ENCODE measurements at regions not wholly inside any gene's neighbourhood (a gene's known extent, or its start where the extent isn't known, plus 50 kb on each side); places are given as distances from the start of the nearest gene placed in this dataset.

DNA sequence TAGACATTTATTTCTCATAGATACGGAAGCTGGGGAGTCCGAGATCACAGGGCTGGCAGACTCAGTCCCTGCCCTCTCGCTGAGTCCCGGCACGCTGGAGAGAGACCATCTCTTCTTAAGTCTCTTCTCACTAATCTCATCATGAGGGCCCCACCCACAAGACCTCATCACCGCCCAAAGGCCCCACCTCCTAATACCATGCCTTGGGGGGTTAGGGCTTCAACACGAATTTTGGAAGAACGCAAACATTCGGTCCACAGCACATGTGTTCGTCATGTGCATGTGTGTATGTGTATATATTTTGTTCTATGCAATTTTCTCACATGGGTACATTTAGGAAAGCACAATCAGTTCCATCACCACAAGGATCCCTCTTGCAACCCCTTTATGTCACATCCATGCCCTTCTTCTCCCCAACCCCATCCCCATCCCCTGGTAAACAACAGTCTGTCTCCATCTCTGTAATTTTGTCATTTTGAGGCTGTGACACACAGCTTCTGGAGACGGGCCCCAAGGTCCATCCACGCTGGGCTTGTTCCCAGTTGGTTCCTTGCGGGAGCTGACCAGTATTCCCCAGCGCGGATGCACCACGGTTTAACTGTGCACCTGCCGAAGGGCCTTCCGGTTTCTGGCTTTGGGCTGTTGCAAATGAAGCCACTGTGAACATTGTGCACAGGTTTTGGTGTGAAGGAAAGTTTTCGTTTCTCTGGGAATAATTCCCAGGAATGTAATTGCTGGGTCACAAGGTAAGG, 317.5 kb upstream of the DIO3 start:
- no peaks in the 10 kb centered on the region for H3K9me3 ChIP-seq (ENCODE audit: control insufficient read depth, insufficient read depth, low read depth, low read length)
- intact Hi-C loops (cut with micrococcal nuclease; ENCODE audit: unreplicated experiment) (no loop called here), in situ Hi-C loops (cut with HindIII; ENCODE audit: low pct_unique_long_range_greater_than_20kb, low sequenced_read_pairs) (no loop called here)
- no peak overlapping the region for H3K4me3 ChIP-seq (ENCODE audit: low read depth in 2 of 2, low read length in 2 of 2)
- H3K36me3 ChIP-seq (ENCODE audit: control insufficient read depth, insufficient read depth, low read length) = no peaks in the 10 kb centered on the region
- no TSS peak for BruUV-seq (replicated peaks)
- POLR2A ChIA-PET = no interaction called here
- ATAC-seq (no peak), DNase-seq (ENCODE audit: low read depth, low spot score) (no peak)
- no peak overlapping the region for H3K27ac ChIP-seq (ENCODE audit: low read length)
- CTCF ChIA-PET = no interaction called here
- H3K27me3 ChIP-seq (ENCODE audit: control insufficient read depth, insufficient read depth, low read length) = no peaks in the 10 kb centered on the region
- H3K4me1 ChIP-seq (ENCODE audit: control insufficient read depth, insufficient read depth, low read length) = no peaks in the 10 kb centered on the region
- TF ChIP-seq, protein P1, sequence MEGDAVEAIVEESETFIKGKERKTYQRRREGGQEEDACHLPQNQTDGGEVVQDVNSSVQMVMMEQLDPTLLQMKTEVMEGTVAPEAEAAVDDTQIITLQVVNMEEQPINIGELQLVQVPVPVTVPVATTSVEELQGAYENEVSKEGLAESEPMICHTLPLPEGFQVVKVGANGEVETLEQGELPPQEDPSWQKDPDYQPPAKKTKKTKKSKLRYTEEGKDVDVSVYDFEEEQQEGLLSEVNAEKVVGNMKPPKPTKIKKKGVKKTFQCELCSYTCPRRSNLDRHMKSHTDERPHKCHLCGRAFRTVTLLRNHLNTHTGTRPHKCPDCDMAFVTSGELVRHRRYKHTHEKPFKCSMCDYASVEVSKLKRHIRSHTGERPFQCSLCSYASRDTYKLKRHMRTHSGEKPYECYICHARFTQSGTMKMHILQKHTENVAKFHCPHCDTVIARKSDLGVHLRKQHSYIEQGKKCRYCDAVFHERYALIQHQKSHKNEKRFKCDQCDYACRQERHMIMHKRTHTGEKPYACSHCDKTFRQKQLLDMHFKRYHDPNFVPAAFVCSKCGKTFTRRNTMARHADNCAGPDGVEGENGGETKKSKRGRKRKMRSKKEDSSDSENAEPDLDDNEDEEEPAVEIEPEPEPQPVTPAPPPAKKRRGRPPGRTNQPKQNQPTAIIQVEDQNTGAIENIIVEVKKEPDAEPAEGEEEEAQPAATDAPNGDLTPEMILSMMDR (IDR thresholded peaks at IDR 0.05) = no peak
- TF ChIP-seq POLR2AphosphoS5 (IDR thresholded peaks at IDR 0.05; ENCODE audit: low read depth, low read length) (no peak), TCF7L2 (IDR thresholded peaks at IDR 0.05; ENCODE audit: low read depth, low read length) (no peak), SIN3A (IDR thresholded peaks at IDR 0.05; ENCODE audit: borderline replicate concordance, insufficient read depth, low read depth, low read length) (no peak), REST (IDR thresholded peaks at IDR 0.05; ENCODE audit: insufficient read depth in 1 of 2, low read depth in 2 of 2, low read length in 1 of 2) (no peak)

DNA sequence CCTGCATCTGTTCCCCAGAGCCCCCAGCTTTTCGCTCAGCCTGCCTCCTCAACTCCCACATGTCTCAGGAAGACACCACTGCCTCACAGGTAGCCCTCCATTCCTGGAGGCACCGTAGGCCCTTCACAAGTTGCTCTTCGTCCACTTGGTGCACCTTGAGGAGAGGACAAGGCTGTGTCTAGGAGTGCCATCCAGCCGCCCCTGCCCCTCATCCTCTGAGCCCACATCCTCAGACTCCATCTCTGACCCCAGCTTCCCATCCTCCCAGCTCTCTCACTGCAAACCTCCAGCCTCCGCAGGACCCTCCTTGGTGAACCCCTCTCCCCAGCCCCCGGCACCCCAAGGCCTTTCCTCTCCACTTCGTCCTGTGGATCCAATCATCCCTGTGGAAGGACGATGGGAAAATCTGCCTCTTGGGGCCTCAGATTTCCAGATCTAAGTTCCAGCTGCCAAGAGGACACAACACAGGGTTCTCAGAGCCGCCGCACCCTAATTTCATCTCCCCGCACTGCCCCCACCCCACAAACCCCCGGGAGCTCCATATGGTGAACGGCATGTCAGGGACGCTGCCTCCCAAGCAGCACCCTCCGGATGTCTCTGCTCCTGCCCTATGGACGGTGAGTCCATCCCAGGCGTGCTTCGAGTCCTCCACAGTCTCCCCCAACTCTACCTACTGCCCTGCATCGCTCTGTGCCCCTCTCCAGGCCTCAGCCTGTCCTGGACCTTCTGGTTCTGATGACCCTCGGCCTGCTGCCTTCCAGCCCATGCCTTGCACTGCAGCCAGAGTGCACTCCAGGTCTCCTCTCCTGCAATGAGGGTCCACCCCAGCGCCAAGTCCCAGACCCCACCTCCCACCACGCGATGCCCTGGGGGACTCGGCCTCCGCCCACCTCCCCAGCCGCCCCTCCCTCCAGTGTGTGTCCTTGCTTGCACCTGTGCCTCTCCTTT, 314.1 kb upstream of the DIO3 start:
- DNase-seq (ENCODE audit: low read depth, low spot score) = no peak
- ChIA-PET CTCF (no interaction called here), POLR2A (no interaction called here)
- BruUV-seq (replicated peaks) = no TSS peak
- no peak for TF ChIP-seq TCF7L2 (IDR thresholded peaks at IDR 0.05; ENCODE audit: low read depth, low read length)
- no peak for TF ChIP-seq REST (IDR thresholded peaks at IDR 0.05; ENCODE audit: insufficient read depth in 1 of 2, low read depth in 2 of 2, low read length in 1 of 2)
- TF ChIP-seq, protein P1 (IDR thresholded peaks at IDR 0.05) = no peak
- TF ChIP-seq POLR2AphosphoS5 (IDR thresholded peaks at IDR 0.05; ENCODE audit: low read depth, low read length) = no peak
- no peak for TF ChIP-seq SIN3A (IDR thresholded peaks at IDR 0.05; ENCODE audit: borderline replicate concordance, insufficient read depth, low read depth, low read length)
- Histone ChIP-seq H3K27me3 (ENCODE audit: control insufficient read depth, insufficient read depth, low read length) (no peaks in the 10 kb centered on the region), H3K9me3 (ENCODE audit: control insufficient read depth, insufficient read depth, low read depth, low read length) (no peaks in the 10 kb centered on the region), H3K27ac (ENCODE audit: low read length) (no peak overlapping the region), H3K4me3 (ENCODE audit: low read depth in 2 of 2, low read length in 2 of 2) (no peak overlapping the region), H3K36me3 (ENCODE audit: control insufficient read depth, insufficient read depth, low read length) (no peaks in the 10 kb centered on the region), H3K4me1 (ENCODE audit: control insufficient read depth, insufficient read depth, low read length) (no peaks in the 10 kb centered on the region)
- intact Hi-C loops (cut with micrococcal nuclease; ENCODE audit: unreplicated experiment) (no loop called here), in situ Hi-C loops (cut with HindIII; ENCODE audit: low pct_unique_long_range_greater_than_20kb, low sequenced_read_pairs) (no loop called here)
- ATAC-seq = no peak

All from Panc1 (cell line).